AG04449 (cell line): ENCODE measurements at regions not wholly inside any gene's neighbourhood (a gene's known extent, or its start where the extent isn't known, plus 50 kb on each side); places are given as distances from the start of the nearest gene placed in this dataset.

Experiments
- CTCF ChIA-PET: fragments of 350-600 bp; formaldehyde crosslinking; extraction: SDS; loops from one replicate; lab custom pipeline; 2021; ENCODE audit warnings: antibody characterized with exemption; lab: Yijun Ruan, JAX
- POLR2A ChIA-PET: fragments of 400-600, 350-600 bp; formaldehyde crosslinking; extraction: SDS; loops from one replicate; lab custom pipeline; 2020; ENCODE audit warnings: antibody characterized with exemption, inconsistent platforms; lab: Yijun Ruan, JAX
- DNase-seq: peaks from one replicate; pipeline ENCODE4 v3.0.0-alpha.2; 2010; ENCODE audit warnings: low read depth, low spot score
- H3K4me3 ChIP-seq: 2 replicates; pipeline ENCODE4 v1.5.1; 2011; ENCODE audit warnings: low read depth, mild to moderate bottlenecking, control low read depth, low read length
- CTCF ChIP-seq: IDR thresholded peaks from one replicate; pipeline ENCODE4 v1.5.1; 2011; ENCODE audit warnings: mild to moderate bottlenecking, moderate library complexity, low read length, control low read depth, inconsistent platforms; ENCODE audit not compliant: insufficient read depth; ENCODE audit errors: missing control alignments

GRCh38 chr2:204030322-204030721, 93.8 kb downstream of the ICOS start:
- no peak overlapping the region for H3K4me3 ChIP-seq
- ChIA-PET CTCF (no interaction called here), POLR2A (no interaction called here)
- no peak for TF ChIP-seq CTCF
- no peak for DNase-seq

DNA sequence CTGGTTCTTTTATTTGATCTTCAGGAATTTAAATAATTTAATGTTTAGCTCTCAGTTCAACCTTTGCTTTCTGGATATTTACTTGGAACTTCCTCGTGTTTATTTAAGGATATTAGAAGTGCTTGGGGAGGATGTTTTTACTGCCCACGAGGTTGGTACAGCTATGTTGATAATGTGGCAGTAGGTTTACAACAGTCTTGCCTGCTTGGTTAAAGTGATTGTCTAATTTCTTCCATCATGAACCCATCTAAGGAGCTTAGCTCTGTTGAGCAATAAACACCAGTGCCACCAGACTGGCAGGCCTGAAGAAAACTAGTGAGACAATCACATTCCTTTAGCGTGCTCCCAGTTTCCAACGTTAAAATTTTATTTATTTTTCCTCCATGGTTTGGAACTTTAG, 94.5 kb downstream of the ICOS start:
- no peak for DNase-seq
- ChIA-PET CTCF (no interaction called here), POLR2A (no interaction called here)
- H3K4me3 ChIP-seq: no peak overlapping the region
- TF ChIP-seq CTCF: no peak

DNA sequence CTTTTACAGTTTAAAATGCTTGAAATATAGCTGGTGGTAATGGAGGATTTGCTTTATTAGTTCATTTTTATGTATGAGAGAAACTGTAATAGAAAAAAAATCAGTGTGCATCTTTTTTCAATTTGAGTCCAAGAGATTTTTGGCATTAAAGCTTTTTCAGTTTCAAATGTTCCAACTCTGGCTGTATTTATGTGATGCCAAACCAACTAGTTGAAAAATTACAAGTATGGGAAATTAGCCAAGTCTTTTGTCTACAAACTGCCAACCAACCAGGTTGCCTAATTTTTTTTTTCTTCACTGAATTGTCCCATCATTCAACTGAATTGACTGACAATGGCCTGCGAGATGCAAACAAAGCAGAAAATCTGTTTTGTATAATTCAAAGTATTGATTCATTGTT, 95.7 kb downstream of the ICOS start:
- DNase-seq: no peak
- ChIA-PET POLR2A (no interaction called here), CTCF (no interaction called here)

DNA sequence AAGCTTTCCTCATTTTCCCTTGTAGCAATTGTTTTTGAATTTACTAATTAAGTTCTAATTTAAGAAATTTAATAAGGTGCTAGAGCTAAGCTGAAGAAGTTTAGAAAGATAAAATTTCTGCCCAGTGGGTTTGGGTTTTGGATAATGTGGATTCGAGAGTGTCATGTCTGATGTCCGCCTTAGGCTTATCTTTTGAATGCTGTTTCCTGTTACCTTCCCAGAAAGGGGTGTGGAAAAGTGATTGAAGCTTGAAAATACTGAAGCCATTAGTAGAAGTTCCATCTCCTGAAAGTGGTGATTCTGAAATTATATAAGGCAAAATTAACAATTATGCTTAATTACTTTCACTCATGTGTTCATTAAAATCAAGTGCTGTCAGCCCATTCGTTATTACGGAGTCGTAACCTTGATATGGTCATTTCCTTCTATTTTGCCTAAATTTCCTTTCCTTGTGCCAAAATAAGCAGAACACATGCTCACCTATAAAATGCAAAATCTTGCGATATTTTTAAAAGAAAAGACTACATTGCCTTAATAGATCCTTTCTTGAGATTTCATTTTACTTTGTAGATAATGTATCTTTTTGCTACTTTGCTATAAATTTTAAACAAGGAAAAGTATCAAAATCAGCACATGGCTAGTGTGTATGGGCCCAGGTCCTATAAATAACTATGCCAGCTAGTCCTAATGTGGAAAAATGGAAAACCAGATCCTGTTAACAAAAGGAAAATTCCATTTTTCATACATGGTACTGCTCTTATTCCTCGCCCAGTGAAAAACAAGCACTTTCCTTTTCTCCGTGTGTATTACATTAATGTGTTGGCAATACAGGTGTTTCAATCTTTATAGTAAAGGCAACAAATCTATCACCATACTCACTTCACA, 97.3 kb downstream of the ICOS start:
- no peak for TF ChIP-seq CTCF
- ChIA-PET CTCF (interaction anchor here (0.8 kb wide), 1 partner anchor 9 kb away, joined by 4 read pairs; no protein-coding TSS in a partner anchor), POLR2A (no interaction called here)
- H3K4me3 ChIP-seq: no peak overlapping the region
- DNase-seq: no peak

More for the DNA sequence above, 95.7 kb downstream of the ICOS start:
- TF ChIP-seq CTCF: no peak
- no peak overlapping the region for H3K4me3 ChIP-seq

- CTCF ChIA-PET: interaction anchor here (1.3 kb wide), 1 partner anchor 9 kb away, joined by 3 read pairs; no protein-coding TSS in a partner anchor
- DNase-seq: no peak
- TF ChIP-seq CTCF: no peak
- POLR2A ChIA-PET: no interaction called here
- no peak overlapping the region for H3K4me3 ChIP-seq
Observed at GRCh38 chr2:204036706-204037105, 100.1 kb downstream of the ICOS start.

DNA sequence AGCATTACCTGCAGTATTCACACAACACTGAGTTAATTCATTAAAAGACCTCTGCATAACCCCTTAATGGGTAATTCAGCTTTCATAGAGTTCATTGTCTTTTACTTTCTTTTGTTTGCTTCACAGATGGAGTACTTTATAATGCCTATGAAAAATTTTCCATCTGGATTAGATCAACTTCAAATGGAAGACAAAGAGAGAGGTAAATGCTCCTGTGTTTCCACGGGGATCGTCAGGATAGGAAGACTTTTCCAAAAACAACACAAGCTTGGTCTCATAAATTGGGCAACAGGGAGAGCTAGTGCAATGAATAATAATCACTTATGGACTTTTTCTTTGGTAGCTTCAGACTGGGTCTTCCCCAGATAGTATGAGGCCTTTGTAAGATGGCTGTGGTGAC, 100.7 kb downstream of the ICOS start:
- no peak overlapping the region for H3K4me3 ChIP-seq
- no peak for TF ChIP-seq CTCF
- CTCF ChIA-PET: interaction anchor here (1.3 kb wide), 1 partner anchor 8 kb away, joined by 3 read pairs; no protein-coding TSS in a partner anchor
- POLR2A ChIA-PET: no interaction called here
- no peak for DNase-seq
